Sciatic nerve (tissue), 2 donors: ENCODE measurements at regions not wholly inside any gene's neighbourhood (a gene's known extent, or its start where the extent isn't known, plus 50 kb on each side); places are given as distances from the start of the nearest gene placed in this dataset.
A peak's percentile ranks its signal among the peaks of the same experiment; 100 is the strongest.
"Not testable (repeated sequence)": the region's sequence is repeated elsewhere in the genome, so short reads cannot be mapped to it uniquely, and the experiment has no call there.

Experiments
- ATAC-seq: fragments of 200-7000 bp; cut with Tn5 transposase; one replicate; pipeline ENCODE4 v1.9.1; 2020; ENCODE audit warnings: mild to moderate bottlenecking, moderate library complexity
- DNase-seq: peaks from one replicate; pipeline ENCODE4 v3.0.0-alpha.2; 2020; ENCODE audit warnings: low spot score
- intact Hi-C: fragments of 100-400 bp; cut with DNase I; formaldehyde crosslinking; loops from one replicate; pipeline ENCODE4 v1.14.2; 2022
- donor health status: DM: no; HTN: no; CAD: no.
- donor health status: DM: no; HTN: no; CAD: no.

DNA sequence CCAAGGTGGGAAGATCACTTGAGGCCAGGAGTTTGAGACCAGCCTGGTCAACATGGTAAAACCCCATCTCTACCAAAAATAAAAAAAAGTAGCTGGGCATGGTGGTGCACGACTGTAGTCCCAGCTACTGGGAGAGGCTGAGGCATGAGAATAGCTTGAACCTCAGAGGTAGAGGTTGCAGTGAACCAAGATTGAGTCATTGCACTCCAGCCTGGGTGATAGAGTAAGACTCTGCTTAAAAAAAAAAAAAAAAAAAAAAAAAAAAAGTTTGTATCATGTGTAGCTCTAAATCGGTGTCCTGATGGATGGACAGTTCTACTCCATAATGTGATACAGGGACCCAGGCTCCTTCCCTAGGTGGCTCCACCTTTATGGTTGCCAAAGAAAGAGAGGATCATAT is 497.1 kb upstream of the RBFOX1 start:
- intact Hi-C loops = no loop called here
- DNase-seq = no peak
- no peak for ATAC-seq

GRCh38 chr16:6828690-6829089 is 504.0 kb upstream of the RBFOX1 start:
- intact Hi-C loops = no loop called here
- no peak for DNase-seq
- ATAC-seq = no peak

DNA sequence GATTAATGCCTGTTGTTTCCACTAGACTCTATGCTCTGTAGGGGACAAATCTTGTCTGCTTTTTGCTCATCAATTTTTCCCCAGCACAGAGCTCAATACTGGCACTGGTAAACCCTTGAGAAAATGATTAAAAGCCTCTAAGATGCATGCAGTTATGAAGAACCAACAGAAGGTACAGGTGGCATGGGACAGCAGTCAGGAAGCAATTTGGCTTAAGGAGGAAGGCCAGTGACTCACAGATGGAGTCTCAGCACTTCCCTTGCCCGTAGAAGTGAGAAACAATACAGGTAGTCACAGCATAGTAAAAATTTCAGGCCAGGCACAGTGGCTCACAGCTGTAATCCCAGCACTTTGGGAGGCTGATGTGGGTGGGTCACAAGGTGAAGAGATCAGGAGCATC is 504.7 kb upstream of the RBFOX1 start:
- ATAC-seq (no peak), DNase-seq (no peak)
- intact Hi-C loops = loop anchor here (2.0 kb wide), 1 partner anchor 57 kb away; no protein-coding TSS in a partner anchor

GRCh38 chr16:6827267-6827666 is 505.4 kb upstream of the RBFOX1 start:
- intact Hi-C loops = loop anchor here (2.0 kb wide), 1 partner anchor 58 kb away; no protein-coding TSS in a partner anchor
- peak; percentile 76 for ATAC-seq
- no peak for DNase-seq

GRCh38 chr16:6822041-6822440 is 510.6 kb upstream of the RBFOX1 start:
- intact Hi-C loops = no loop called here
- ATAC-seq (no peak), DNase-seq (no peak)

- ATAC-seq = no peak
- no peak for DNase-seq
- intact Hi-C loops = no loop called here
Observed at GRCh38 chr16:6804461-6804860, 528.2 kb upstream of the RBFOX1 start.

- ATAC-seq (no peak), DNase-seq (no peak)
- intact Hi-C loops = no loop called here
Observed at GRCh38 chr16:6803176-6803575, 529.5 kb upstream of the RBFOX1 start.

DNA sequence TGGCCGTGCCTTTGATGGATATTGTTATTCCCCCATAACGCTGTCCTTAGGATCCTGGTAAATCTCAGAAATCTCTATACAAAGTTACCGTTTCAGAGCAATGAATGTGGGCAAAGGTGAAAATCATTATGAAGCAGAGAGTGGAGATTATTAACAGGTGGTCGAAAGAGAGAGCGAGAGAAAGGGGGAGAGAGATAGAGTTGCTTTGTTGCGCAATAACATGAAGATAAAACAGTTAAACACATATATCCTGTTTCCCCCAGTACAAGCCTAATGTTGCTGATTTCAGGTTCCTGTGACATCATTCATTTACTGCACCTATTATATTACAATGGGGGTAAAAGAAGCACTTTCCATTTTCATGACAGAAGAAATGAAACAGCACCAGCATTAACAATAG is 535.4 kb upstream of the RBFOX1 start:
- ATAC-seq (no peak), DNase-seq (no peak)
- intact Hi-C loops = no loop called here

DNA sequence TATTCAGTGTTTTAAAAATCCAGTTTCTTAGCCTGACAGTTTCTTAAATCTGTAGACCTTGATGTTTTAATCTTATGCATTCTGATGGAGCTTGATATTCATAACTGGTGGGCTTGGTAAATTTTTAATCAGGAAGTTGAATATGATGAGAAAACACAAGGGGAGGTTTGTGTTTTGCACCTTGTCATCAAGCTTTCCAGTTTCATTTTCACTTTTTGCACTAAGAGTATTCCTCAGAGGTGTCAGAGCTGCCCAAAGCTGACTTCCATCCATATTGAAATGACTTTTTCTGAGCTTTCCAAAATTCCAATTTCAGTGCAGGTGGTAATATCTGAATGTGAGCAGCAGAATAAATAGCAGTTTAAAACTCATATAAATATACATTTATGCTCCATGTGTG is 555.0 kb upstream of the RBFOX1 start:
- intact Hi-C loops = no loop called here
- ATAC-seq (no peak), DNase-seq (no peak)

- DNase-seq = no peak
- intact Hi-C loops = no loop called here
- no peak for ATAC-seq
Observed at GRCh38 chr16:6775712-6776111, 556.9 kb upstream of the RBFOX1 start.

GRCh38 chr16:6771956-6772355 is 560.7 kb upstream of the RBFOX1 start:
- intact Hi-C loops = no loop called here
- no peak for ATAC-seq

GRCh38 chr16:6753553-6753952 is 579.1 kb upstream of the RBFOX1 start:
- DNase-seq (no peak), ATAC-seq (no peak)
- intact Hi-C loops = no loop called here

More at GRCh38 chr16:6771956-6772355, 560.7 kb upstream of the RBFOX1 start:
- DNase-seq = no peak

DNA sequence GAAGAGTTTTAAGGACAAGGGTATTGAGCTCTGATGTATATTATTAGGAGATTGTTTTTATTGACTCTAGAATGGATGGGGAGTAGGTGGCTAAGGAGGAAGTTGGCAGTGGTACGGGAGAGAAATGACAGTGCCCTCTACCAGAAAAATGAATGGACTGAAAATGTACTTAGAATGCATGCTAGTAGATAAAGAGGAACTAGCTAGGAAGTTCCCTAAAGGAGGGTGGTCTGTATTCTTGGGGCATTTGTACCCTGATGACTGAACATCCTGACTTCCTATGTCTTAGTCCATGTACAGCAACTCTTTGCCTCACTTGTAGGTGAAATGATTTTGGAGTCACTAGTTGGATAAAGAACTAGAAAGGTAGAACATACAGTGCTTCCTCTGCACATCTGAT is 581.5 kb upstream of the RBFOX1 start:
- ATAC-seq = peak; percentile 42
- no peak for DNase-seq
- intact Hi-C loops = no loop called here

DNA sequence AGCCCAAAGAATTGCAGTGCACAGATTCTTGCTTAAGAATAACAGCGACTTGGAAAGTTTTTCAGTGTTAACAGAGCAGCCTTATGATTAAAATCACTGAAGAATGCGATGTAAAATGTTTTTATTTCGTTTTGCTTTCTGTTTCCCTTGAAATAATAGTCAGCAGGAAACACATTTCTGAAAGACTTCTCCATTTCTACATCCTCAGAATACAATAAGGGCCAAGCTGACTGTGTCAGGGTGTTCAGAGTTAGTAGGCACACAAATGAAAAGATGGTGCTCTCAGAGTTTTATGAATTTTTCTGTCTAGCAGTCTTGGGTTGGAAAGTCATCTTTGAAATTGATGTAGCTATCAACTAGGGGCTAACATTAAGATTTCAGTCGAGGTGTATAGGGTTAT is 582.9 kb upstream of the RBFOX1 start:
- DNase-seq = no peak

DNA sequence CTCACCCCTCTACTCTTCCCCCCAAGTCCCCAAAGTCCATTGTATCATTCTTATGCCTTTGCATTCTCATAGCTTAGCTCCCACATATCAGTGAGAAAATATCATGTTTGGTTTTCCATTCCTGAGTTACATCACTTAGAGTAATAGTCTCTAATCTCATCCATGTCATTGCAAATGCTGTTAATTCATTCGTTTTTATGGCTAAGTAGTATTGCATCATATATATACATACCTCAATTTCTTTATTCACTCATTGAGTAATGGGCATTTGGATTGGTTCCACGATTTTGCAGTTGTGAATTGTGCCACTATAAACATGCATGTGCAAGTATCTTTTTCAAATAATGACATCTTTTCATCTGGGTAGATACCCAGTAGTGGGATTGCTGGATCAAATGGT is 596.3 kb upstream of the RBFOX1 start:
- intact Hi-C loops, DNase-seq, ATAC-seq: not testable (repeated sequence)

More for the DNA sequence above, 582.9 kb upstream of the RBFOX1 start:
- intact Hi-C loops = no loop called here
- peak; percentile 55 for ATAC-seq

- DNase-seq = no peak
- no peak for ATAC-seq
- intact Hi-C loops = no loop called here
Observed at GRCh38 chr16:6735631-6736030, 597.0 kb upstream of the RBFOX1 start.

GRCh38 chr16:6732166-6732565 is 600.5 kb upstream of the RBFOX1 start:
- DNase-seq (no peak), ATAC-seq (no peak)
- intact Hi-C loops = no loop called here

DNA sequence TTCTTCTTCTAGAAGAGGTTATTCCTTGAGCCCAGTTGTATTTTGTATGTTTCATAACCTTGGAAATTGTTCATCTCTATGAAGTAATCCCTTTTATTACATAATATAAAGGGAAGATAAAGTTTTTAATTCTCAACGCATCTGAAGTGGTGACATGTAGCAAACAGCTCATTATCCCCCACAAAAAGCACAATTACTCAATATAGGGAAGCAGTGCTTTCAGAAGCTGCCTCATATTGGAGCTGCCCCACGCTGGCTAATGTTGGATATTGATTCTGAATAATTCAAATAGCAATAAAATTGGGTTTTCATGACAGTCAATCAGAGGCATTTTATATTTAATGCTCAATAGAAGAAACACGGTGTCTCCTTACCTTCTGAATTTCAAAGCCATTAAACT is 604.3 kb upstream of the RBFOX1 start:
- ATAC-seq (no peak), DNase-seq (no peak)
- intact Hi-C loops = no loop called here

GRCh38 chr16:6726621-6727020 is 606.0 kb upstream of the RBFOX1 start:
- no peak for ATAC-seq
- DNase-seq = no peak
- intact Hi-C loops = no loop called here

- ATAC-seq (no peak), DNase-seq (no peak)
- intact Hi-C loops = no loop called here
Observed at GRCh38 chr16:6725634-6726331, 606.9 kb upstream of the RBFOX1 start.

GRCh38 chr16:6725206-6725605 is 607.4 kb upstream of the RBFOX1 start:
- not testable (repeated sequence) for DNase-seq, ATAC-seq

More at GRCh38 chr16:6725206-6725605, 607.4 kb upstream of the RBFOX1 start:
- intact Hi-C loops = not testable (repeated sequence)
